ENCODE measurements at regions not wholly inside any gene's neighbourhood (a gene's known extent, or its start where the extent isn't known, plus 50 kb on each side); places are given as distances from the start of the nearest gene placed in this dataset.

GRCh38 chr16:55012793-55013192 lies 82.1 kb downstream of the IRX5 start:
- FAIRE-seq (no peak), DNase-seq (ENCODE audit: low read depth, low spot score) (no peak)
- Histone ChIP-seq H2AFZ (ENCODE audit: control insufficient read depth, low read length) (no peak overlapping the region), H3K4me2 (ENCODE audit: control insufficient read depth, extremely low read depth, insufficient read depth, low read depth, low read length) (no peak overlapping the region), H3K79me2 (ENCODE audit: control insufficient read depth, insufficient read depth, low read length) (no peaks in the 10 kb centered on the region), H3K4me1 (ENCODE audit: control insufficient read depth, extremely low read depth, insufficient read depth, low read length) (no peaks in the 10 kb centered on the region), H4K20me1 (ENCODE audit: control insufficient read depth, extremely low read depth, insufficient read depth, low read length) (no peaks in the 10 kb centered on the region), H3K9ac (ENCODE audit: control insufficient read depth, extremely low read depth, insufficient read depth, low read length) (no peak overlapping the region), H3K36me3 (ENCODE audit: control insufficient read depth in 2 of 2, extremely low read depth in 1 of 2, insufficient read depth in 2 of 2, low read length in 2 of 2) (no peaks in the 10 kb centered on the region), H3K9me1 (ENCODE audit: control insufficient read depth, extremely low read depth, insufficient read depth, low read length) (no peaks in the 10 kb centered on the region), H3K27ac (ENCODE audit: control insufficient read depth, insufficient read depth, low read length) (no peak overlapping the region), H3K27me3 (ENCODE audit: control insufficient read depth, extremely low read depth, insufficient read depth, low read length) (no peaks in the 10 kb centered on the region), H3K9me3 (ENCODE audit: control insufficient read depth, low read depth, low read length) (no peaks in the 10 kb centered on the region), H3K4me3 (ENCODE audit: control insufficient read depth in 2 of 3, extremely low read depth in 1 of 3, insufficient read depth in 2 of 3, low read depth in 1 of 3, low read length in 3 of 3) (no peak overlapping the region)
- dilution Hi-C loops (cut with MboI; ENCODE audit: extremely low pct_ligation_motif_present, low sequenced_read_pairs): no loop called here
- TF ChIP-seq CTCF (optimal IDR thresholded peaks at IDR 0.05 in 1 of 3, IDR thresholded peaks at IDR 0.05 in 1 of 3, conservative IDR thresholded peaks at IDR 0.05 in 1 of 3; ENCODE audit: extremely low read depth in 1 of 3, insufficient read depth in 2 of 3, low read length in 3 of 3): no peak
- no peak for TF ChIP-seq EZH2 (IDR thresholded peaks at IDR 0.05; ENCODE audit: low read length)

- Histone ChIP-seq H3K27me3 (ENCODE audit: control insufficient read depth, extremely low read depth, insufficient read depth, low read length) (no peaks in the 10 kb centered on the region), H3K9ac (ENCODE audit: control insufficient read depth, extremely low read depth, insufficient read depth, low read length) (no peak overlapping the region), H3K36me3 (ENCODE audit: control insufficient read depth in 2 of 2, extremely low read depth in 1 of 2, insufficient read depth in 2 of 2, low read length in 2 of 2) (no peaks in the 10 kb centered on the region), H3K27ac (ENCODE audit: control insufficient read depth, insufficient read depth, low read length) (no peak overlapping the region), H3K79me2 (ENCODE audit: control insufficient read depth, insufficient read depth, low read length) (no peaks in the 10 kb centered on the region), H4K20me1 (ENCODE audit: control insufficient read depth, extremely low read depth, insufficient read depth, low read length) (no peaks in the 10 kb centered on the region), H3K9me1 (ENCODE audit: control insufficient read depth, extremely low read depth, insufficient read depth, low read length) (no peaks in the 10 kb centered on the region), H3K9me3 (ENCODE audit: control insufficient read depth, low read depth, low read length) (no peaks in the 10 kb centered on the region), H3K4me1 (ENCODE audit: control insufficient read depth, extremely low read depth, insufficient read depth, low read length) (no peaks in the 10 kb centered on the region), H2AFZ (ENCODE audit: control insufficient read depth, low read length) (no peak overlapping the region), H3K4me3 (ENCODE audit: control insufficient read depth in 2 of 3, extremely low read depth in 1 of 3, insufficient read depth in 2 of 3, low read depth in 1 of 3, low read length in 3 of 3) (no peak overlapping the region), H3K4me2 (ENCODE audit: control insufficient read depth, extremely low read depth, insufficient read depth, low read depth, low read length) (no peak overlapping the region)
- dilution Hi-C loops (cut with MboI; ENCODE audit: extremely low pct_ligation_motif_present, low sequenced_read_pairs): no loop called here
- TF ChIP-seq EZH2 (IDR thresholded peaks at IDR 0.05; ENCODE audit: low read length) (no peak), CTCF (optimal IDR thresholded peaks at IDR 0.05 in 1 of 3, IDR thresholded peaks at IDR 0.05 in 1 of 3, conservative IDR thresholded peaks at IDR 0.05 in 1 of 3; ENCODE audit: extremely low read depth in 1 of 3, insufficient read depth in 2 of 3, low read length in 3 of 3) (no peak)
- FAIRE-seq (no peak), DNase-seq (ENCODE audit: low read depth, low spot score) (no peak)
Observed at GRCh38 chr16:55014022-55014421, 83.4 kb downstream of the IRX5 start.
